ENCODE measurements at regions not wholly inside any gene's neighbourhood (a gene's known extent, or its start where the extent isn't known, plus 50 kb on each side); places are given as distances from the start of the nearest gene placed in this dataset.
"Not testable (repeated sequence)": the region's sequence is repeated elsewhere in the genome, so short reads cannot be mapped to it uniquely, and the experiment has no call there.

- no peak for FAIRE-seq
These were observed 827.5 kb downstream of the ADCYAP1 start for GRCh38 chr18:1732143-1732542.

DNA sequence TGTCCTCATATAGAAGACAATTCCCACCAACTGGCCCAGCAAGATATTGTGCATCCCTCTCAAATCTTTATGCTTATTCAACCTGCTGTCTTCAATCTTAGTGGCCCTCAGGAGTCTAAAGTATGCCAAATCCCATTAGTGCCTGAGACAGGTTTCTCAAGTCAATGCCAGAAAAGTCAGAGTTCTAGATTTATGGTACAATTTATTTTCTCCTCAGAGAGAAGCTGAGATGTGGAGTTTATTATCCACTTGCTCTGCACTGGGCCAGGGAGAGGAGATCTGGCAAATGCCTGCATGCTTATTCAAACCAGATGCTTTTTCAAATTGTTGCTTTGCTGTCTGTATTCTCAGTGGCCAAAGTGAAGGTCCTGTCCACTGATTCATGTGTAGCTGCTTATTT lies 825.2 kb downstream of the METTL4 start:
- no peak for FAIRE-seq

DNA sequence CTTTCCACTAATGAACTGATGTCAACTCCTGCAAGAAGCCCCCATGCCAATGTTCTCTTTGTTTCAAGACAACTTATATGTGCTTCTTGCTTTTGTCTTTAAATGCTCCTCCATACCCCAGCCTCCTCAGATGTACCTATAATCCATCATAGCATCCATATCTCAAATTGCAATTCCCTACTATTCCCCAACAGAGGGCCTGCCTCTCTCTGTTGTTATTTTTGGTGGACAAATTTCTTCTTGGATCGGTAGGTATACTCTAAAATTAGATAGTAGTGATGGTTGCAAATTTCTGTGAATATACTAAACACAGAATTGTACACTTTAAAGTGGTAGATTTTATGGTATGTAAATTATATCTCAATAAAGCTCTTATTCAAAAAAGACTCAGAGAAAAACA lies 820.1 kb downstream of the METTL4 start:
- no peak for FAIRE-seq

GRCh38 chr18:1760901-1761300 lies 810.4 kb downstream of the METTL4 start:
- no peak for FAIRE-seq

DNA sequence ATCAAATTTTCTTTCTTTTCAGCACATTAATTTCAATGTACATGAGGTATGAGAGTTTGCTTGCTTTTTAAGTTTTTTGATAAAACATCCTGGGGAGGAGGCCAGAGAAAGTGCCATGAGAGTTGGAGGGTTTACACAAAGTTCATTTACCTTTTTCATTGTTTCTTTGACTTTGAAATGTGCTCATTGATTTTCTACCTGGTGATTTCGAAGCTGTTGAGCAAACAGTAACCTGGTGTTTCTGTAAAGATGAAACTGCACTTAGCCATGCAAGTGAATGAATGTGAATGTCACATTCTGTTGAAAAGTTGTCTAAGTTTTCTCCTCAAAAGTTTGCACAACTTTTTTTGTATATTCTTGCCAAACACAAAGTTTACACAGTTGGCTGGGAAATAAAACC lies 797.0 kb downstream of the METTL4 start:
- FAIRE-seq: no peak

- FAIRE-seq: no peak
These were observed 793.5 kb downstream of the METTL4 start for GRCh38 chr18:1777843-1778242.

GRCh38 chr18:1778496-1779178 lies 792.7 kb downstream of the METTL4 start:
- FAIRE-seq: no peak

DNA sequence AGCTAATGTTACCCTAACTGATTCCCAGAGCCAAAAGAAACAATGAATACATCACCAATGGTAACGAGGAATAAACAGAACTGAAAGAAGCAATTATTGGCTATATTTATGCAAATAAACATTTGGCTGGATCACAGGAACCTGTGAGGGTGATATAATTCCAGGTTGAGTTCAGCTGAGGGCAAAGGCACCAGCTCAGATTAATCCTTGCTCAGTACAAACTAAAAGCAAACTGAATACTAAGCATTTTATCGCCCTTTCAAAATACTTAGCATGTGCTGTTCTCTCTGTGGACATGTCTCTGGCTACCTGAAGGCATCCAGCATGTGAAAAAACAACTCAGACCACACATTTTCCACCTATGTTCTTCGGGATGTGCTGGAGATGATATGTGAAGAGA lies 791.7 kb downstream of the METTL4 start:
- FAIRE-seq: no peak

GRCh38 chr18:1784113-1784512 lies 787.2 kb downstream of the METTL4 start:
- FAIRE-seq: no peak

- FAIRE-seq: not testable (repeated sequence)
These were observed 785.3 kb downstream of the METTL4 start for GRCh38 chr18:1785980-1786379.

DNA sequence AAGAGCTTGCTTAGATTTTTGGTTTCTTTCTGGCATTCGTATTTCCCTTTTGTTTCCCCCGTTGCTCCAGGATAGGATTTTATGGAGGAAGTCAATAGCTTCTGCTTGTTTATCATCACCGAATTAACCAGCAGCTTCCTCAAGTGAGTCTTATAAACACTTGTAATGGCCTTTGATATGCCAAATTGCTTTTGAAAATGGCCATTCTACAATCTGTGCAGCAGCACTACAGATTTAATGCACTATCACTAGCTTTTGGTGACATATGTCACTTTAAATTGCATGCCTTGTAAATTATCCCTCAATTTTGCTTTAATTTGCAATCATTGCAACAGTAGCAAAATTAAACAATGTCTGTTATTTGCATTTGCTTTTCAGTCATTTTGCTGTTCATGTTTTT lies 774.7 kb downstream of the METTL4 start:
- no peak for FAIRE-seq

DNA sequence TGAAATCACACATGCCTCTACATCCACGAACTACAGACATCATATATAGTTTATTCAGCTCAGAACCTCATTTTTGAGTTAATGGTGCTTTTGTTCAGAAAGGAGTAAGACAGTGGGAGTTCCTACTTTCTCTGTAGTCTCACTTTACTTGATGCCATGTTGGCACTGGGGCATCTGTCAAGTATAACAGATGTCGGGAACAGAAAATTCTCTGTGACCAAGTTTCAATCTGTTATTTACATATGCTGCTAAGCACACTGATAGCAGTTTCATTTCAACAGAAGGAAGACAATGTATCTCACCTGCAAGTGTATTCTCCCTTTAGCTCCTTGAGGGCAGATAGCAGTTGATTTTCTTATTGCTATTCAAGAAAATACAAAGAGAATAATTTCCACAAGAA lies 774.1 kb downstream of the METTL4 start:
- FAIRE-seq: no peak

- FAIRE-seq: peak; percentile 41
These were observed 765.8 kb downstream of the METTL4 start for GRCh38 chr18:1805521-1805920.

- FAIRE-seq: no peak
These were observed 764.3 kb downstream of the METTL4 start for GRCh38 chr18:1806884-1807615.

- no peak for FAIRE-seq
These were observed 760.0 kb downstream of the METTL4 start for GRCh38 chr18:1811282-1811681.

- no peak for FAIRE-seq
These were observed 746.0 kb downstream of the METTL4 start for GRCh38 chr18:1825296-1825695.

- FAIRE-seq: no peak
These were observed 730.4 kb downstream of the METTL4 start for GRCh38 chr18:1840878-1841277.

DNA sequence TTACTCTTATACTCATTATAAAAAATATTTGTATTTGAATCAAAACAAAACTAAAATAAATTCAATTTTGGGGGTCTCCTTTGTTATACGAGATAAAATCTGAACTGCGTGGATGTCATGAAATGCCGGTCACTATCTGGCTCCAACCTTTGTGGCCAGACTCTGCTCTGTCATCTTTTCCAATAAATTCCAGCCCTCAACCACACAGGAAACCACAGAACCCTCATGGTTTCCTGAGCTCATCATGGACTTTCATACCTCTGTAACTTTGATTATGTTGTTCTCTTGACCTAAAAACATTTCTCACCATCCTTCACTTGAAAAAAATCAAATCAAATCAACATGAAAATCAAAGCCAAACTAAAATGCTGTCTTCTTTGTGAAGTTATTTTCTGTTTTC lies 724.7 kb downstream of the METTL4 start:
- FAIRE-seq: no peak

DNA sequence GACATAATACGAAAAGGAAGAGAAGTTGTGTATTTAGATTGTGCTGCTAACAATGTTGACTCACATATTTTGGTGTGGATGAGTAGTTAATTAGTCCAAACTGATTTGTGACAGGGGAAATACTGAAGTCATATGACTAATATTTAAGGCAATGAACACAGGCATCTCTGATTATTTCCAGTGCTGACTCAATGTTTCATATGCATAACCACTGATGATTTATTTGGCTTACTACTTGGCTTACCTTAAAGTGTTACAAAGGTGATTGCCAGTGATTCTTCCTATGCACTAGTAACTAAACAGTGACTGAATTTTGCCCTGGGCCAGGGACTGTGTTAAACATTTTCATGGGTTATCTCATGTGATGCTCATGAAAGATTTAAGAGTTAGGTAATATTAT lies 722.6 kb downstream of the METTL4 start:
- FAIRE-seq: no peak

GRCh38 chr18:1849386-1849785 lies 721.9 kb downstream of the METTL4 start:
- FAIRE-seq: no peak

DNA sequence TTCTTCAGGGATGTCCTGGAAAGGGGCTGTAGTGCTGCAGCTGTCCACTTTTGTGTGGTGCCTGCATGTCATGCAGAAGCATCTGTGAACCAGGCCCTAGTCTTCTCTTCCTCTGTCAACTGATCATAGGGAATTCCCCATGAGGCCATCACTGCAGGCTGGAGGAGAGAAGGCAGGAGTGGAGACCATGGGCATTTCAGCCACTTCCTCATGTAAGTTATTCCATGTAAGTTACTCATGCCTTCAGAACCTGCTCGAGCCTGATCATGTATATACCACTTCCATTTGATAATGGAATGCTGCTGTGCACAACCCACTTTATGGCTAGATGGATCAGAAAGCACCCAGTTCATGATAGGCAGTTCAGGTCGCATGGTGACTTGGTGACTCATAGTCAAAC lies 714.0 kb downstream of the METTL4 start:
- FAIRE-seq: not testable (repeated sequence)

DNA sequence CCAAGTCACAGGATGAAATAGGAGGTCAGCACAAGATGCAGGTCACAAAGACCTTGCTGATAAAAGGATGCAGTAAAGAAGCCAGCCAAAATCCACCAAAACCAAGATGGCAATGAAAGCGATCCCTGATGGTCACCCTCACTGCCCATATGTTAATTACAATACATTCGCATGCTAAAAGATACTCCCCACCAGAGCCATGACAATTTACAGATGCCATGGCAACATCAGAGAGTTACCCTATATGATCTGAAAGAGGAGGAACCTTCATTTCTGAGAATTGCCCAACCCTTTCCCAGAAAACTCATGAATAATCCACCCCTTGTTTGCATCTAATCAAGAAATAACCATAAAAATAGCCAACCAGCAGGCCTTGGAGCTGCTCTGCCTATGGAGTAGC lies 709.8 kb downstream of the METTL4 start:
- FAIRE-seq: no peak

DNA sequence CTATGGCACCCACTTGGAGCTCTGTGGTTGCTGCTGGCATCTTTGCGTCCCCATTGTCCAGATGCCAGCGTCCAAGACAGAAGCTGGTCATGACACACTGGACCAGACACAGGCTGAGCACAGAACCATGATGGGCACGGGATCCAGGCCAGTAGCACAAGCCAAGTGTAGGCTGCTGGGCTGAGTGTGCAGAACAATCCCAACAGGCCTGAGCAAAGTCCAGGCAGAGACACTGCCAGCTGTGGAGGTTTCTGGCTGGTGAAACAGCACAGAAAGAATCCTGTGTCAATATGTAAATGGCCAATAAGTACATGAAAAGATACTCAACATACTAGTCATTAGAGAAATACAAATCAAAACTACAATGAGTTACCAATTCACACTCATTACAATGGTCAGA lies 705.4 kb downstream of the METTL4 start:
- no peak for FAIRE-seq

GRCh38 chr18:1872274-1872673 lies 699.0 kb downstream of the METTL4 start:
- FAIRE-seq: no peak

GRCh38 chr18:1875219-1875618 lies 696.1 kb downstream of the METTL4 start:
- no peak for FAIRE-seq

All from colon (tissue), 2 donors.